Nephron (organoid): ENCODE measurements at regions not wholly inside any gene's neighbourhood (a gene's known extent, or its start where the extent isn't known, plus 50 kb on each side); places are given as distances from the start of the nearest gene placed in this dataset.

Source experiments
- H3K27ac Mint-ChIP-seq, 3 experiments: 2 replicates each; pipeline ENCODE4 v1.8.0; 2020; ENCODE audit warnings: mixed read lengths in 3 of 3, mild to moderate bottlenecking in 2 of 3, moderate library complexity in 1 of 3
- H3K27me3 Mint-ChIP-seq: 2 replicates; pipeline ENCODE4 v1.8.0; 2021; ENCODE audit warnings: low read depth, mild to moderate bottlenecking, moderate library complexity, mixed read lengths
- H3K36me3 Mint-ChIP-seq: 2 replicates; pipeline ENCODE4 v1.8.0; 2020; ENCODE audit warnings: low read depth, mixed read lengths
- H3K4me1 Mint-ChIP-seq: 2 replicates; pipeline ENCODE4 v1.8.0; 2020; ENCODE audit warnings: mixed read lengths
- H3K4me3 Mint-ChIP-seq, 3 experiments: 2 replicates each; pipeline ENCODE4 v1.8.0; 2020; ENCODE audit warnings: mild to moderate bottlenecking in 3 of 3, mixed read lengths in 3 of 3, moderate library complexity in 2 of 3
- H3K9me3 Mint-ChIP-seq: 2 replicates; pipeline ENCODE4 v1.8.0; 2020; ENCODE audit warnings: mixed read lengths
- CTCF ChIP-seq, 3 experiments: fragments of 200-600 bp; sonication (generic); IDR thresholded peaks; one replicate each; pipeline ENCODE4 v1.5.0; 2021; ENCODE audit warnings: antibody characterized with exemption in 3 of 3; ENCODE audit not compliant: unreplicated experiment in 3 of 3

GRCh38 chr14:25667387-25667786 is 617.4 kb upstream of the STXBP6 start:
- no peak for TF ChIP-seq CTCF (IDR thresholded peaks at IDR 0.05; ENCODE audit: unreplicated experiment in 3 of 3)
- Mint-ChIP-seq H3K36me3 (no peaks in the 10 kb centered on the region), H3K4me3 (no peak overlapping the region), H3K27me3 (peaks cover 4% of the 10 kb centered on the region), H3K4me1 (no peaks in the 10 kb centered on the region), H3K27ac (no peak overlapping the region), H3K9me3 (no peaks in the 10 kb centered on the region)

GRCh38 chr14:25666877-25667276 is 616.9 kb upstream of the STXBP6 start:
- Mint-ChIP-seq H3K4me3 (no peak overlapping the region), H3K9me3 (peaks cover 2% of the 10 kb centered on the region), H3K27ac (no peak overlapping the region), H3K36me3 (no peaks in the 10 kb centered on the region), H3K27me3 (peaks cover 4% of the 10 kb centered on the region), H3K4me1 (no peaks in the 10 kb centered on the region)
- no peak for TF ChIP-seq CTCF (IDR thresholded peaks at IDR 0.05; ENCODE audit: unreplicated experiment in 3 of 3)

- Mint-ChIP-seq H3K36me3 (no peaks in the 10 kb centered on the region), H3K27me3 (no peaks in the 10 kb centered on the region), H3K27ac (no peak overlapping the region), H3K4me1 (no peaks in the 10 kb centered on the region), H3K9me3 (peaks cover 3% of the 10 kb centered on the region), H3K4me3 (no peak overlapping the region)
- TF ChIP-seq CTCF (IDR thresholded peaks at IDR 0.05; ENCODE audit: unreplicated experiment in 3 of 3), result no peak
These were observed 609.0 kb upstream of the STXBP6 start for GRCh38 chr14:25658988-25659387.

- Mint-ChIP-seq H3K4me3 (no peak overlapping the region), H3K27me3 (no peaks in the 10 kb centered on the region), H3K9me3 (no peaks in the 10 kb centered on the region), H3K36me3 (no peaks in the 10 kb centered on the region), H3K4me1 (peaks cover 3% of the 10 kb centered on the region), H3K27ac (no peak overlapping the region)
- TF ChIP-seq CTCF (IDR thresholded peaks at IDR 0.05; ENCODE audit: unreplicated experiment in 3 of 3), result no peak
These were observed 580.5 kb upstream of the STXBP6 start for GRCh38 chr14:25630447-25630846.

- H3K4me3 Mint-ChIP-seq, result no peak overlapping the region
- H3K4me1 Mint-ChIP-seq, result peaks cover 3% of the 10 kb centered on the region
- peaks cover 4% of the 10 kb centered on the region for H3K27me3 Mint-ChIP-seq
- H3K9me3 Mint-ChIP-seq, result no peaks in the 10 kb centered on the region
- TF ChIP-seq CTCF (IDR thresholded peaks at IDR 0.05; ENCODE audit: unreplicated experiment in 3 of 3), result no peak
- H3K27ac Mint-ChIP-seq, result no peak overlapping the region
- no peaks in the 10 kb centered on the region for H3K36me3 Mint-ChIP-seq
These were observed 579.0 kb upstream of the STXBP6 start for GRCh38 chr14:25628978-25629377.

- no peak for TF ChIP-seq CTCF (IDR thresholded peaks at IDR 0.05; ENCODE audit: unreplicated experiment in 3 of 3)
- Mint-ChIP-seq H3K9me3 (no peaks in the 10 kb centered on the region), H3K4me1 (peaks cover 3% of the 10 kb centered on the region)
These were observed 578.4 kb upstream of the STXBP6 start for GRCh38 chr14:25628390-25628789.

More at GRCh38 chr14:25628390-25628789, 578.4 kb upstream of the STXBP6 start:
- no peak overlapping the region for H3K4me3 Mint-ChIP-seq
- no peaks in the 10 kb centered on the region for H3K36me3 Mint-ChIP-seq
- peaks cover 4% of the 10 kb centered on the region for H3K27me3 Mint-ChIP-seq
- H3K27ac Mint-ChIP-seq, result no peak overlapping the region
